OCI-LY3 (cell line): ENCODE measurements at regions not wholly inside any gene's neighbourhood (a gene's known extent, or its start where the extent isn't known, plus 50 kb on each side); places are given as distances from the start of the nearest gene placed in this dataset.
"Not testable (repeated sequence)": the region's sequence is repeated elsewhere in the genome, so short reads cannot be mapped to it uniquely, and the experiment has no call there.

Experiments used
- H2AFZ ChIP-seq: fragments of 200-600, 300-600 bp; shearing (Covaris generic); 2 replicates; pipeline ENCODE4 v1.6.0; 2014; ENCODE audit warnings: antibody characterized with exemption, low read depth, low read length
- H3K27ac ChIP-seq: fragments of 200-600, 300-600 bp; sonication (generic); 2 replicates; pipeline ENCODE4 v1.5.1; 2014; ENCODE audit warnings: mild to moderate bottlenecking, low read length, moderate library complexity, mixed read lengths
- H3K27me3 ChIP-seq: fragments of 200-600, 300-600 bp; sonication (generic); 2 replicates; pipeline ENCODE4 v1.6.1; 2014; ENCODE audit warnings: low read depth, low read length, mixed read lengths
- H3K36me3 ChIP-seq: fragments of 200-600, 300-600 bp; sonication (generic); replicated peaks from 2 replicates; pipeline ENCODE3; 2014; ENCODE audit warnings: low read depth, low read length, mixed read lengths
- H3K4me1 ChIP-seq: fragments of 300-600, 200-600 bp; sonication (generic); 2 replicates; pipeline ENCODE4 v1.6.1; 2014; ENCODE audit warnings: low read length, mixed read lengths
- H3K4me2 ChIP-seq: fragments of 200-600, 300-600 bp; sonication (generic); 2 replicates; pipeline ENCODE4 v1.6.1; 2014; ENCODE audit warnings: low read length, mixed read lengths
- H3K4me3 ChIP-seq: fragments of 300-600, 200-600 bp; sonication (generic); 2 replicates; pipeline ENCODE4 v1.5.1; 2014; ENCODE audit warnings: antibody characterized with exemption, mild to moderate bottlenecking, low read length, moderate library complexity
- H3K79me2 ChIP-seq: fragments of 300-600, 200-600 bp; shearing (Covaris generic); 2 replicates; pipeline ENCODE4 v1.6.1; 2014; ENCODE audit warnings: mild to moderate bottlenecking, low read length, mixed read lengths
- H3K9ac ChIP-seq: fragments of 300-600, 200-600 bp; shearing (Covaris generic); 2 replicates; pipeline ENCODE4 v1.6.0; 2014; ENCODE audit warnings: mild to moderate bottlenecking, low read length, moderate library complexity
- H3K9me3 ChIP-seq: fragments of 200-600, 300-600 bp; shearing (Covaris generic); 2 replicates; pipeline ENCODE4 v1.6.1; 2014; ENCODE audit warnings: low read length, mixed read lengths; ENCODE audit not compliant: insufficient read depth
- H4K20me1 ChIP-seq: fragments of 200-600, 300-600 bp; sonication (generic); 2 replicates; pipeline ENCODE4 v1.6.1; 2016; ENCODE audit warnings: low read length, mixed read lengths; ENCODE audit not compliant: insufficient read depth
- CTCF ChIP-seq: fragments of 200-600, 300-600 bp; sonication (generic); IDR thresholded peaks from 2 replicates; pipeline ENCODE4 v1.5.1; 2014; ENCODE audit warnings: antibody characterized with exemption, low read length, low read depth
- EZH2phosphoT487 ChIP-seq: fragments of 200-600 bp; shearing (Covaris generic); IDR thresholded peaks from 2 replicates; pipeline ENCODE4 v1.6.1; 2018; ENCODE audit warnings: antibody characterized with exemption, mixed run types, low read depth

DNA sequence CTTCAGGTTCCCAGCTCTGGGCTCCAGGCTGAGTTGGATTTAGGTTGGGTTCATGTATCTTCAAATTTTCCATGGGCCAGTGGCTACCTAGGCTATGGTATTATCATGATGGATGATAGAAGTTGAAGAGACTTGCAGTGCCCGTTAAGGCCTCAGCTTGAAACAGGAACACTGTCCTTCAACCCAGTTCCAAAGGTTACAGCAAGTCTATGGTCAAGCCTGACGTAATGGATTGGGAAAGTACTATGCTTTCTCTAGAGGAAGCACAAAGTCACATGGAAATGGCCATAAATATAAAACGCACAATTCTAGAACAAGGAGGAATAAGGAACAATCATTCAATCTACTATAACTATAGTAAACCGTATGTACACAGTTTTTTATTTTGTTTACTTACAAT, 593.2 kb downstream of the ZEB2 start:
- Histone ChIP-seq H3K4me2 (no peak overlapping the region), H3K4me3 (no peak overlapping the region), H3K79me2 (no peaks in the 10 kb centered on the region), H3K4me1 (peaks cover 49% of the 10 kb centered on the region), H3K9ac (no peak overlapping the region), H4K20me1 (no peaks in the 10 kb centered on the region), H2AFZ (0 out of 2 replicates have a peak overlapping the region, but pooled peaks have one; percentile 6), H3K9me3 (0 out of 2 replicates have a peak, but pooled peaks cover 4% of the 10 kb centered on the region), H3K27ac (peak overlapping the region; percentile 25), H3K36me3 (peaks cover 19% of the 10 kb centered on the region), H3K27me3 (no peaks in the 10 kb centered on the region)
- no peak for TF ChIP-seq EZH2phosphoT487
- TF ChIP-seq CTCF, result no peak

DNA sequence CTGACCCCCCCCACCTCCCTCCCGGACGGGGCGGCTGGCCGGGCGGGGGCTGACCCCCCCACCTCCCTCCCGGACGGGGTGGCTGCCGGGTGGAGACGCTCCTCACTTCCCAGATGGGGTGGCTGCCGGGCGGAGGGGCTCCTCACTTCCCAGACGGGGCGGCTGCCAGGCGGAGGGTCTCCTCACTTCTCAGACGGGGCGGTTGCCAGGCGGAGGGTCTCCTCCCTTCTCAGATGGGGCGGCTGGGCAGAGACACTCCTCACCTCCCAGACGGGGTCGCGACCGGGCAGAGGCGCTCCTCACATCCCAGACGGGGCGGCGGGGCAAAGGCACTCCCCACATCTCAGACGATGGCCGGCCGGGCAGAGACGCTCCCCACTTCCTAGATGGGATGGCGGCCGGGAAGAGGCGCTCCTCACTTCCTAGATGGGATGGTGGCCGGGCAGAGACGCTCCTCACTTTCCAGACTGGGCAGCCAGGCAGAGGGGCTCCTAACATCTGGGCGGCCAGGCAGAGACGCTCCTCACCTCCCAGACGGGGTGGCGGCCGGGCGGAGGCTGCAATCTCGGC, 597.6 kb downstream of the ZEB2 start:
- H3K27ac ChIP-seq, H3K4me2 ChIP-seq, H3K27me3 ChIP-seq, H4K20me1 ChIP-seq, H3K4me3 ChIP-seq, H3K79me2 ChIP-seq, H2AFZ ChIP-seq, H3K9ac ChIP-seq: not testable (repeated sequence)
- peaks cover 19% of the 10 kb centered on the region for H3K36me3 ChIP-seq
- H3K4me1 ChIP-seq, result peaks cover 19% of the 10 kb centered on the region
- peaks cover 11% of the 10 kb centered on the region; the same call in 1 of the 2 replicates for H3K9me3 ChIP-seq

- Histone ChIP-seq H3K9me3 (peaks cover 11% of the 10 kb centered on the region; the same call in 1 of the 2 replicates), H3K79me2 (no peaks in the 10 kb centered on the region), H3K27me3 (no peaks in the 10 kb centered on the region), H2AFZ (no peak overlapping the region), H3K4me3 (no peak overlapping the region), H3K36me3 (peaks cover 7% of the 10 kb centered on the region), H4K20me1 (no peaks in the 10 kb centered on the region), H3K9ac (no peak overlapping the region), H3K4me1 (peaks cover 2% of the 10 kb centered on the region), H3K27ac (no peak overlapping the region), H3K4me2 (no peak overlapping the region)
- TF ChIP-seq CTCF (no peak), EZH2phosphoT487 (no peak)
These were observed 601.4 kb downstream of the ZEB2 start for GRCh38 chr2:143918465-143918989.

DNA sequence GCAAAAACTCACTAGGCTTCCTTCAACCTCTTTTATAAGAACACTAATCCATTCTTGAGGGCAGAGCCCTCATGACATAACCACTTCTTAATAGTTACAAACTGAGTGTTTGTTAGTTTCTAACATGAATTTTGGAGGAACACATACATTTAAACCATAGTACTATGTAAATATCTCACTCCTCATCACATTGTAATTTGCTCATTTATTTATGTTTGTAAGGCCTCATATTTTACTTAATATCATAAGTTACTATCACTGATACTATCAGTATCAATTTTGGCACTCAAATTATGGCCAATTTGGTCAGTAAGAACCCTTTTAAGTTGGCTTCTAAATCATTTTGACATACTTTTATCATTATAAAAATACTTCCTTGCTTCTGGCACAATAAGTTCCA, 603.1 kb downstream of the ZEB2 start:
- no peaks in the 10 kb centered on the region for H3K79me2 ChIP-seq
- peaks cover 16% of the 10 kb centered on the region for H3K4me1 ChIP-seq
- no peak overlapping the region for H3K27ac ChIP-seq
- H3K4me2 ChIP-seq, result no peak overlapping the region
- H4K20me1 ChIP-seq, result no peaks in the 10 kb centered on the region
- no peaks in the 10 kb centered on the region for H3K27me3 ChIP-seq
- H3K4me3 ChIP-seq, result no peak overlapping the region
- H2AFZ ChIP-seq, result no peak overlapping the region
- TF ChIP-seq CTCF, result no peak
- peaks cover 11% of the 10 kb centered on the region; the same call in 1 of the 2 replicates for H3K9me3 ChIP-seq
- H3K36me3 ChIP-seq, result peaks cover 7% of the 10 kb centered on the region
- H3K9ac ChIP-seq, result no peak overlapping the region
